ENCODE measurements at regions not wholly inside any gene's neighbourhood (a gene's known extent, or its start where the extent isn't known, plus 50 kb on each side); places are given as distances from the start of the nearest gene placed in this dataset.
A peak's percentile ranks its signal among the peaks of the same experiment; 100 is the strongest.
"Not testable (repeated sequence)": the region's sequence is repeated elsewhere in the genome, so short reads cannot be mapped to it uniquely, and the experiment has no call there.

DNA sequence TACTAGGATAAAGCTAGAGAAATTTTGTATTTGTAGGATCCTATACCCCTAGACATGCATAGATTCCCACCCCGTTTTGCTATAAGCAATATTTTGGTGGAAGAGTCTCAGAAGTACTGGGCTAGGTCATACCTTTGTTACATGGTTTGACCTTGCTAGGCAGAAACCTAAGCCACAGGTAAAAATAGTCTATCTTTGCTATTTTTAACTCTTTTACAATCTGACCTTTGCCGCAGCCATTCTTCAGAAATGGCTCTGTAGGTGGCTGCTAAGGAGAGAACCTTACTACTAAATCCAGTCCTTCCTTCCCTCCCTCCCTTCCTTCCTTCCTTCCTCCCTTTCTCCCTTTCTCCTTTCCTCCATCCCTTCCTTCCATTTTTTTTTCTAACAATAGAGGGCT lies 242.9 kb upstream of the SEL1L start (continued):
- TF ChIP-seq, protein P1, sequence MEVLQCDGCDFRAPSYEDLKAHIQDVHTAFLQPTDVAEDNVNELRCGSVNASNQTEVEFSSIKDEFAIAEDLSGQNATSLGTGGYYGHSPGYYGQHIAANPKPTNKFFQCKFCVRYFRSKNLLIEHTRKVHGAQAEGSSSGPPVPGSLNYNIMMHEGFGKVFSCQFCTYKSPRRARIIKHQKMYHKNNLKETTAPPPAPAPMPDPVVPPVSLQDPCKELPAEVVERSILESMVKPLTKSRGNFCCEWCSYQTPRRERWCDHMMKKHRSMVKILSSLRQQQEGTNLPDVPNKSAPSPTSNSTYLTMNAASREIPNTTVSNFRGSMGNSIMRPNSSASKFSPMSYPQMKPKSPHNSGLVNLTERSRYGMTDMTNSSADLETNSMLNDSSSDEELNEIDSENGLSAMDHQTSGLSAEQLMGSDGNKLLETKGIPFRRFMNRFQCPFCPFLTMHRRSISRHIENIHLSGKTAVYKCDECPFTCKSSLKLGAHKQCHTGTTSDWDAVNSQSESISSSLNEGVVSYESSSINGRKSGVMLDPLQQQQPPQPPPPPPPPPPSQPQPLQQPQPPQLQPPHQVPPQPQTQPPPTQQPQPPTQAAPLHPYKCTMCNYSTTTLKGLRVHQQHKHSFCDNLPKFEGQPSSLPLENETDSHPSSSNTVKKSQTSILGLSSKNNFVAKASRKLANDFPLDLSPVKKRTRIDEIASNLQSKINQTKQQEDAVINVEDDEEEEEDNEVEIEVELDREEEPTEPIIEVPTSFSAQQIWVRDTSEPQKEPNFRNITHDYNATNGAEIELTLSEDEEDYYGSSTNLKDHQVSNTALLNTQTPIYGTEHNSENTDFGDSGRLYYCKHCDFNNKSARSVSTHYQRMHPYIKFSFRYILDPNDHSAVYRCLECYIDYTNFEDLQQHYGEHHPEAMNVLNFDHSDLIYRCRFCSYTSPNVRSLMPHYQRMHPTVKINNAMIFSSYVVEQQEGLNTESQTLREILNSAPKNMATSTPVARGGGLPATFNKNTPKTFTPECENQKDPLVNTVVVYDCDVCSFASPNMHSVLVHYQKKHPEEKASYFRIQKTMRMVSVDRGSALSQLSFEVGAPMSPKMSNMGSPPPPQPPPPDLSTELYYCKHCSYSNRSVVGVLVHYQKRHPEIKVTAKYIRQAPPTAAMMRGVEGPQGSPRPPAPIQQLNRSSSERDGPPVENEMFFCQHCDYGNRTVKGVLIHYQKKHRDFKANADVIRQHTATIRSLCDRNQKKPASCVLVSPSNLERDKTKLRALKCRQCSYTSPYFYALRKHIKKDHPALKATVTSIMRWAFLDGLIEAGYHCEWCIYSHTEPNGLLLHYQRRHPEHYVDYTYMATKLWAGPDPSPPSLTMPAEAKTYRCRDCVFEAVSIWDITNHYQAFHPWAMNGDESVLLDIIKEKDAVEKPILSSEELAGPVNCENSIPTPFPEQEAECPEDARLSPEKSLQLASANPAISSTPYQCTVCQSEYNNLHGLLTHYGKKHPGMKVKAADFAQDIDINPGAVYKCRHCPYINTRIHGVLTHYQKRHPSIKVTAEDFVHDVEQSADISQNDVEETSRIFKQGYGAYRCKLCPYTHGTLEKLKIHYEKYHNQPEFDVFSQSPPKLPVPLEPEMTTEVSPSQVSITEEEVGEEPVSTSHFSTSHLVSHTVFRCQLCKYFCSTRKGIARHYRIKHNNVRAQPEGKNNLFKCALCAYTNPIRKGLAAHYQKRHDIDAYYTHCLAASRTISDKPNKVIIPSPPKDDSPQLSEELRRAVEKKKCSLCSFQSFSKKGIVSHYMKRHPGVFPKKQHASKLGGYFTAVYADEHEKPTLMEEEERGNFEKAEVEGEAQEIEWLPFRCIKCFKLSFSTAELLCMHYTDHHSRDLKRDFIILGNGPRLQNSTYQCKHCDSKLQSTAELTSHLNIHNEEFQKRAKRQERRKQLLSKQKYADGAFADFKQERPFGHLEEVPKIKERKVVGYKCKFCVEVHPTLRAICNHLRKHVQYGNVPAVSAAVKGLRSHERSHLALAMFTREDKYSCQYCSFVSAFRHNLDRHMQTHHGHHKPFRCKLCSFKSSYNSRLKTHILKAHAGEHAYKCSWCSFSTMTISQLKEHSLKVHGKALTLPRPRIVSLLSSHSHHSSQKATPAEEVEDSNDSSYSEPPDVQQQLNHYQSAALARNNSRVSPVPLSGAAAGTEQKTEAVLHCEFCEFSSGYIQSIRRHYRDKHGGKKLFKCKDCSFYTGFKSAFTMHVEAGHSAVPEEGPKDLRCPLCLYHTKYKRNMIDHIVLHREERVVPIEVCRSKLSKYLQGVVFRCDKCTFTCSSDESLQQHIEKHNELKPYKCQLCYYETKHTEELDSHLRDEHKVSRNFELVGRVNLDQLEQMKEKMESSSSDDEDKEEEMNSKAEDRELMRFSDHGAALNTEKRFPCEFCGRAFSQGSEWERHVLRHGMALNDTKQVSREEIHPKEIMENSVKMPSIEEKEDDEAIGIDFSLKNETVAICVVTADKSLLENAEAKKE (CRISPR knock-in tag; IDR thresholded peaks at IDR 0.05) = no peak
- TF ChIP-seq, protein P2, sequence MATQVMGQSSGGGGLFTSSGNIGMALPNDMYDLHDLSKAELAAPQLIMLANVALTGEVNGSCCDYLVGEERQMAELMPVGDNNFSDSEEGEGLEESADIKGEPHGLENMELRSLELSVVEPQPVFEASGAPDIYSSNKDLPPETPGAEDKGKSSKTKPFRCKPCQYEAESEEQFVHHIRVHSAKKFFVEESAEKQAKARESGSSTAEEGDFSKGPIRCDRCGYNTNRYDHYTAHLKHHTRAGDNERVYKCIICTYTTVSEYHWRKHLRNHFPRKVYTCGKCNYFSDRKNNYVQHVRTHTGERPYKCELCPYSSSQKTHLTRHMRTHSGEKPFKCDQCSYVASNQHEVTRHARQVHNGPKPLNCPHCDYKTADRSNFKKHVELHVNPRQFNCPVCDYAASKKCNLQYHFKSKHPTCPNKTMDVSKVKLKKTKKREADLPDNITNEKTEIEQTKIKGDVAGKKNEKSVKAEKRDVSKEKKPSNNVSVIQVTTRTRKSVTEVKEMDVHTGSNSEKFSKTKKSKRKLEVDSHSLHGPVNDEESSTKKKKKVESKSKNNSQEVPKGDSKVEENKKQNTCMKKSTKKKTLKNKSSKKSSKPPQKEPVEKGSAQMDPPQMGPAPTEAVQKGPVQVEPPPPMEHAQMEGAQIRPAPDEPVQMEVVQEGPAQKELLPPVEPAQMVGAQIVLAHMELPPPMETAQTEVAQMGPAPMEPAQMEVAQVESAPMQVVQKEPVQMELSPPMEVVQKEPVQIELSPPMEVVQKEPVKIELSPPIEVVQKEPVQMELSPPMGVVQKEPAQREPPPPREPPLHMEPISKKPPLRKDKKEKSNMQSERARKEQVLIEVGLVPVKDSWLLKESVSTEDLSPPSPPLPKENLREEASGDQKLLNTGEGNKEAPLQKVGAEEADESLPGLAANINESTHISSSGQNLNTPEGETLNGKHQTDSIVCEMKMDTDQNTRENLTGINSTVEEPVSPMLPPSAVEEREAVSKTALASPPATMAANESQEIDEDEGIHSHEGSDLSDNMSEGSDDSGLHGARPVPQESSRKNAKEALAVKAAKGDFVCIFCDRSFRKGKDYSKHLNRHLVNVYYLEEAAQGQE (IDR thresholded peaks at IDR 0.05; ENCODE audit: unreplicated experiment) = no peak
- no peak for TF ChIP-seq CREB1 (CRISPR knock-in tag; IDR thresholded peaks at IDR 0.05; ENCODE audit: low read depth)
- TF ChIP-seq POLR2AphosphoS5 (IDR thresholded peaks at IDR 0.05; ENCODE audit: low read depth) = no peak

DNA sequence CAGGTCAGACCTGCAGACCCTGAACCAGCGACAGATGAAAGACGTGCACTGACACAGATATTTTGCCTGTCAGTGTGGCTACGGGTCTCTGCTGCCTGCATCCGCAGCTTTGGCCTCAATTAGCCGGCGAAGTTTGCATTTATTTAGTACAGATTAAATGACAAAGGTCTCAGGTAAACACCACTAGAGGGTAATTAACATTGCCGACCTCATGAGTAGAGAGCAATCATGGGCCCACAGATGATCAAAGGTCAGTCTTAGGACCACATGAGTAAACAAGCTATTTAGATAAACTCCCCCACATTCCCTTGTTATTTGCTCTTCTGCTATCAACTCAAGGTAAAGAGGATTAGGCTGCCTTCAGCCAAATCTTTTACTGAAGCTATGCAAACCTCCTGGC lies 248.1 kb upstream of the SEL1L start:
- not testable (repeated sequence) for H3K36me3 ChIP-seq (ENCODE audit: insufficient read depth); H3K4me3 ChIP-seq; H3K27me3 Mint-ChIP-seq (ENCODE audit: insufficient read depth, low read depth, poor library complexity); H3F3A ChIP-seq (replicated peaks; ENCODE audit: low read depth); H3K4me2 ChIP-seq; H3K27ac Mint-ChIP-seq; H3K4me1 Mint-ChIP-seq; H3K4me1 ChIP-seq (ENCODE audit: insufficient read depth); H3K27ac ChIP-seq (ENCODE audit: low read depth); H3K4me3 Mint-ChIP-seq; H2AFZ ChIP-seq; ATAC-seq; H4K20me1 ChIP-seq (replicated peaks; ENCODE audit: insufficient read depth); H3K79me2 ChIP-seq (replicated peaks; ENCODE audit: insufficient read depth)
- Mint-ChIP-seq H3K9me3 (peaks cover 85% of the 10 kb centered on the region), H3K36me3 (ENCODE audit: low read depth) (peaks cover 12% of the 10 kb centered on the region; the same call in 2 of the 3 replicates)
- Histone ChIP-seq H3K27me3 (ENCODE audit: insufficient read depth) (peaks cover 18% of the 10 kb centered on the region; the same call in 1 of the 2 replicates), H3K9me2 (ENCODE audit: insufficient read depth) (peaks cover 18% of the 10 kb centered on the region; the same call in 1 of the 2 replicates)
- DNase-seq (ENCODE audit: low spot score) = peak; percentile 50
- TF ChIP-seq NANOG (IDR thresholded peaks at IDR 0.05; ENCODE audit: borderline replicate concordance) = peak; percentile 85; the same call in 1 of the 2 replicates

All from GM23338 (cell line).